ENCODE measurements at regions not wholly inside any gene's neighbourhood (a gene's known extent, or its start where the extent isn't known, plus 50 kb on each side); places are given as distances from the start of the nearest gene placed in this dataset.

- TF ChIP-seq CTCF (IDR thresholded peaks at IDR 0.05; ENCODE audit: insufficient read depth, low read length, poor library complexity, severe bottlenecking) (no peak), EZH2phosphoT487 (conservative IDR thresholded peaks at IDR 0.05; ENCODE audit: low read length) (no peak)
Observed at GRCh38 chr1:192866241-192866868, 57.5 kb downstream of the RGS2 start.
